ENCODE measurements at regions not wholly inside any gene's neighbourhood (a gene's known extent, or its start where the extent isn't known, plus 50 kb on each side); places are given as distances from the start of the nearest gene placed in this dataset.
"Not testable (repeated sequence)": the region's sequence is repeated elsewhere in the genome, so short reads cannot be mapped to it uniquely, and the experiment has no call there.

DNA sequence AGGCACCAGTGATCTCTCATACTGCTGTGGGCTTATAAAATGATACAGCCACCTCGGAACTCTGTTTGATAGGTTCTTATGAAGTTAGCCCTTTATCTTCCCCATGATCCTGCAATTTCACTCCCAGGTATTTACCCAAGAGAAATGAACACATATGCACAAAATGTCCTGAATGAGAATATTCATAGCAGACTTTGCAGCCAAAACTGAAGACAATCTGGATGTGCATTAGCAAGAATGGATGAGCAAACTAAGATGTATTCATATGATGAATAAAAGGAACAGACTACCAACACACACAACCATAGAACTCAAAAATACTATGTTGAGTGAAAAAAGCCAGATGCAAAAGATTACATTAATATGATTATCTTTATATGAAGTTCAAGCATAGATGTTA is 66.7 kb downstream of the KCNA5 start:
- TF ChIP-seq CTCF (conservative IDR thresholded peaks at IDR 0.05; ENCODE audit: low read depth, low read length): no peak
- H3K4me3 ChIP-seq (ENCODE audit: low read depth, low read length): no peak overlapping the region
- no peak for DNase-seq (ENCODE audit: low read depth)

GRCh38 chr12:5114436-5114835 is 70.8 kb downstream of the KCNA5 start:
- H3K4me3 ChIP-seq (ENCODE audit: low read depth, low read length): no peak overlapping the region
- no peak for TF ChIP-seq CTCF (conservative IDR thresholded peaks at IDR 0.05; ENCODE audit: low read depth, low read length)
- DNase-seq (ENCODE audit: low read depth): peak; percentile 15

DNA sequence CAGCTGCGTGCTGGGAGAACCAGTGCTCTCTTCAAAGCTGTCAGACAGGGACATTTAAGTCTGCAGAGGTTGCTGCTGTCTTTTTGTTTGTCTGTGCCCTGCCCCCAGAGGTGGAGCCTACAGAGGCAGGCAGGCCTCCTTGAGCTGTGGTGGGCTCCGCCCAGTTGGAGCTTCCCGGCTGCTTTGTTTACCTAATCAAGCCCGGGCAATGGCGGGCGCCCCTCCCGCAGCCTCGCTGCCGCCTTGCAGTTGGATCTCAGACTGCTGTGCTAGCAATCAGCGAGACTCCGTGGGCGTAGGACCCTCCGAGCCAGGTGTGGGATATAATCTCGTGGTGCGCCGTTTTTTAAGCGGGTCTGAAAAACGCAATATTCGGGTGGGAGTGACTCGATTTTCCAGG is 78.1 kb downstream of the KCNA5 start:
- H3K4me3 ChIP-seq (ENCODE audit: low read depth, low read length); DNase-seq (ENCODE audit: low read depth): not testable (repeated sequence)

- not testable (repeated sequence) for DNase-seq (ENCODE audit: low read depth); H3K4me3 ChIP-seq (ENCODE audit: low read depth, low read length)
These were observed 78.7 kb downstream of the KCNA5 start for GRCh38 chr12:5122256-5122831.

DNA sequence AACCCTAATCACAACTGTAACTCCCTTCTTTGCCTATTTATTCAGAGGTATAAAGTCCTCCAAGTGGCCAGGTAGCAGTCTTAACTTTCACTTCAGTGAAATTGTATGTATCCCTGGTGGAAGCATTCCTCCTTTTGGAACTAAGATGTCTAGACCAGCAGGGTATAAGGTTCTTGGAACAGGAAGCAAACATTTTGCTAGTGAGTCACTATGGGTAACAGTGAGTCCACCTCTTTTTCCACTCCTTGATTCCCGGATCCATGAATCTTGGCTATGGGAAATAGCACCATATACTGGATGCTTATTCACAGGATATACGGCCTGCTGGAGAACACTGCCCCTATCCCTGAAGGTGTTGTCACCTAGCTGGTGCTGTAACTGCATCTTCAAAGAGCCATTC is 80.2 kb downstream of the KCNA5 start:
- no peak for DNase-seq (ENCODE audit: low read depth)
- TF ChIP-seq CTCF (conservative IDR thresholded peaks at IDR 0.05; ENCODE audit: low read depth, low read length): no peak
- H3K4me3 ChIP-seq (ENCODE audit: low read depth, low read length): no peak overlapping the region

GRCh38 chr12:5124401-5124800 is 80.7 kb downstream of the KCNA5 start:
- no peak for DNase-seq (ENCODE audit: low read depth)
- TF ChIP-seq CTCF (conservative IDR thresholded peaks at IDR 0.05; ENCODE audit: low read depth, low read length): no peak

DNA sequence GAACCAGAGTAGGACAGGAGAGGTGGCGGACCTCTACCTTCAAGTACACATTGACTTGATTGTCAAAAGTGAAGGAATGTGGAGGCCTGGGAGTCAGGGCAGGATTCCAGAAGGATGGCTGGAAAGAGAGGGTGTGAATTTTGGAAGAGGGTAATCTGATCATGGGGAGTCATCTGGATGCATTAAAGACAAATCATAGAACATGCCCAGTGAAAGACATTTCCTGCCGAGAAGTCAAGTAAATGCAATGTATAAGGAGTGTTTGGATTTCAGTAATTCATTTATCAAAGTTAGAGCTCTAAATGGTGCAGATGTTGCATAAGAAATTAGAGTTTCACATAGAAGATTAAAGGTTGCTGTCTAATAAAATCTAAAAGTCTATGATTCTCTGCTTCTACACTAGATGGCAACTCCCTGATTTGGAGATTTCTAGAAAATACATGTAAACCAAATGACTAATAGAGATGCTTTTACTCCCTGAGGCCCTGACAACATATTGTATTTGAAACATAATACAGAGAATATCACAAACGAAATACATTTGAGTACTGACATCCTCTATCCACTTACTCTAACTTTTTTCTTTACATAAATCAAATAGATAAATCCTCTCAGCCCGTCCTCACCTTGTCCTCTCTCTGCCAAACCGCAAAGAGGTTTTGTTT is 91.3 kb downstream of the KCNA5 start:
- no peak for TF ChIP-seq CTCF (conservative IDR thresholded peaks at IDR 0.05; ENCODE audit: low read depth, low read length)
- DNase-seq (ENCODE audit: low read depth): no peak
- no peak overlapping the region for H3K4me3 ChIP-seq (ENCODE audit: low read depth, low read length)

More at GRCh38 chr12:5124401-5124800, 80.7 kb downstream of the KCNA5 start:
- H3K4me3 ChIP-seq (ENCODE audit: low read depth, low read length): no peak overlapping the region

DNA sequence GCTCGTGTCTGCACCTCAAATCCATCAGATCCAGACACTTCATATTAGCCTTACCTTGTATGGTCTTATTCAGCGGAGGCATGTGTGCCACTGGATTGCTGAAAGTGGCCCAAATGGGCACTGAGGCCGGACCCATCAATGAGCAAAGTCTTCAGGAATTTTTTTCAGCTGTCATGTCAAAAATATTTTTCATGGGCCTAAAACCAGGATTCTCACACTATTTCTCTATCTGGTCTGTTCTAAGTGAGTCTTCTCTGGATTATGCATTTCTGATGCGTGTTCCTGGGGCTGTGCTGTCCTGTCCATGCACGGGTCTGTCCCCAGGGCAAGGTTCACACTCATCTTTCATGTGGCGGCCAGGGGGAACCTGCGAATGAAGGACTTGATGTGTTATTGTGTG is 94.6 kb downstream of the KCNA5 start:
- no peak for TF ChIP-seq CTCF (conservative IDR thresholded peaks at IDR 0.05; ENCODE audit: low read depth, low read length)
- H3K4me3 ChIP-seq (ENCODE audit: low read depth, low read length): no peak overlapping the region
- DNase-seq (ENCODE audit: low read depth): no peak
